HG03378 (cell line): ENCODE measurements at regions not wholly inside any gene's neighbourhood (a gene's known extent, or its start where the extent isn't known, plus 50 kb on each side); places are given as distances from the start of the nearest gene placed in this dataset.
"Not testable (repeated sequence)": the region's sequence is repeated elsewhere in the genome, so short reads cannot be mapped to it uniquely, and the experiment has no call there.

Source experiments
- ATAC-seq: cut with Tn5 transposase; IDR thresholded peaks from one replicate; pipeline ENCODE4 v1.9.1; 2021; ENCODE audit warnings: mild to moderate bottlenecking, moderate library complexity; ENCODE audit not compliant: unreplicated experiment

DNA sequence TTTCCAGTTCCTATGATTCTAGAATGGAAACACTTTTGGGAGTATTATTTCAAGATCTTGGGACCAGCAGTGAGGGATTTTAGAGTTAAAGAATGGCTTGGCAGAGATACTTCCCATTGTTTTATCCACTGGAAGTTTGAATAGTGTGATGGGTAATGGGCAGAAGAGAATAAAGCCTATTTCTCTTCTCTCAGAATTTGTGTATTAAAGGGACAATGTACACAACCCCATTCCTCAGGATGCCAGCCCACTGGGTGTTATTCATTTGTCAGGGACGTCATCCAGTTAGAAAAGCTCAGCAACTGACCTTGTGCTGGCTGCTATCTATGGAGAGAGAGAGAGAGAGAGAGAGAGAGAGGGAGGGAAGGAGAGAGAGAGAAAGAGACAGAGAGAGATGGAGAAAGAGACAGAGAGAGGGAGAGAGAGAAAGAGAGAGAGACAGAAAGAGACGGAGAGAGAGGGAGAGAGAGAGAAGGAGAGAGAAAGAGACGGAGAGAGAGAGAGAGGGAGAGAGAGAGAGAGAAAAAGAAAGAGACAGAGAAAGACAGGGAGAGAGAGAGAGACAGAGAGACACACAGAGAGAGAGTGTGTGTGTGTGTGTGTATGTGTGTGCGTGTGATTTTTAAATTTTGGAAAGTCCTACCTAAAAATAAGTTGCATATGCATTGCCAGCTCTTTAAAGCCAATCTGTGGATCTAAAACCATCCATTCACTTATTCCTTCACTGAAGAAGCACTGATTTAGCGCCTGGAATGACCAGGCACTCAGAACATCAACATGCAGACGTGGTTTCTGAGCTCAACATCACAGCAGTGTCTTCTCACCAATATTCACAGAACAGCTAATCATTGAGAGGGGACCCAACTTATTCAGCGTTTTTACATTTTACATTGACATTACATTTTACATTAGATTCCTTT is 388.8 kb downstream of the THBS2 start:
- ATAC-seq = no peak

GRCh38 chr6:168863467-168863866 is 390.2 kb downstream of the THBS2 start:
- no peak for ATAC-seq

GRCh38 chr6:168862346-168862980 is 391.2 kb downstream of the THBS2 start:
- ATAC-seq = no peak

GRCh38 chr6:168860987-168861386 is 392.7 kb downstream of the THBS2 start:
- no peak for ATAC-seq

GRCh38 chr6:168860341-168860740 is 393.3 kb downstream of the THBS2 start:
- no peak for ATAC-seq

DNA sequence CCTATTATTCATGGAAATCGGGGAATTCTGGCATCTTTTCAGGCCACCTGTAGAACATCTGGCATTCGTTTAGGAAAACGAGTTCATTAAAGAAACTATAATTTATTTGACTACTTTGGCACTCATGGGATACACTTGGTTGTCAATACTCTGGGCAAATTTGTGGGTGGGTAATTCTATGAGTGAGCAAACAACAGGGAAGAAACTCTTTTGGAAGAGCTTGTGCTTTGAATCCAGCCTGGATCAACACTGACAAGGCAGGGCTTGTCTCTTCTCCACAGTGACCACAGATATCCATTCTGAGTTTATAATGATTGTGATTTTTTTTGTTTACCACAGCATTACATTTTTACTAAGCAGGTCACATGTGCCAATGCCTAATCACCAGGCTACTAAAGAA is 394.7 kb downstream of the THBS2 start:
- ATAC-seq = no peak

GRCh38 chr6:168856914-168857313 is 396.7 kb downstream of the THBS2 start:
- ATAC-seq = no peak

- no peak for ATAC-seq
These were observed 401.2 kb downstream of the THBS2 start for GRCh38 chr6:168852376-168852884.

DNA sequence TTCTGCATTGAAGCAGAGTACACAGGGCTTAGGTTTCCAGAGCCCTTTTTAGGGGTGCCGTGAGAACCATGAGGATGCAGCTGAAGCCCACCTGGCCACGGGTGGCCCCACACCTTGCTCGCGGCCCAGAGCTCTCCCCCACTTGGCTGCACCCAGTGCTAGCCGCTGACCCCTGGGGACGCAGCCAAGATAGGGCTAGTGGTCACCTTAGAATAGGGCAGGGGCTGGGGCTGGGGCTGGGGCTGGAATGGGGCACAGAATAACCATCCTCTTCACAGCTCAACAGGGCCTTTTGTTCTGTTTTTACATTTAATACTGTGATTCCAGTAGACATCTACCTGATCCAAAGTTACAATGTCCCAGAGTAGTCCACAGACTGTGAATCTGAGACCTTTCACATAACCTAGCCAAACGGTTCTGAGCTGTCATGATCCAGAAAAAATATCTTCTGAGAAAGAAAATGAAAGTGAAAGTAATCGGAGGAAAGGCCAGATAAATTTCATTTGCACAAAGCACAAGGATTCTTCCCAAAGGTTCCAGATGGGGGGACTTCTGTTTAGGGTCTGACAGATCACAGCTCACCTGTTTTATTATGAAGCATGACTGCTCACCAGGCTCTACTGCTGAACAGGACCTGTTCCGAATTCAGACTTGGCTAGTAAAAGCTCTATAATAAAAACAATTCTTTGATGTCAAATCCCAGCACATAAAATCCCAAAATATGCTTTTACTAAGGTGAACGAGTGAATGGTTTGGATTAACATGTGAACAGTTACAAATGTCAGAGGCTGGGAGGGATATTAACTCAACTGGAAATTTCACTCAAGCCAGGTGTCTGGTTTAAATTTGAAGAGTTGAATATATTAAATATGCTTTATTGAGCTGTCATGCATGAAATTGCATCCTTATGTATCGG is 401.9 kb downstream of the THBS2 start:
- no peak for ATAC-seq

DNA sequence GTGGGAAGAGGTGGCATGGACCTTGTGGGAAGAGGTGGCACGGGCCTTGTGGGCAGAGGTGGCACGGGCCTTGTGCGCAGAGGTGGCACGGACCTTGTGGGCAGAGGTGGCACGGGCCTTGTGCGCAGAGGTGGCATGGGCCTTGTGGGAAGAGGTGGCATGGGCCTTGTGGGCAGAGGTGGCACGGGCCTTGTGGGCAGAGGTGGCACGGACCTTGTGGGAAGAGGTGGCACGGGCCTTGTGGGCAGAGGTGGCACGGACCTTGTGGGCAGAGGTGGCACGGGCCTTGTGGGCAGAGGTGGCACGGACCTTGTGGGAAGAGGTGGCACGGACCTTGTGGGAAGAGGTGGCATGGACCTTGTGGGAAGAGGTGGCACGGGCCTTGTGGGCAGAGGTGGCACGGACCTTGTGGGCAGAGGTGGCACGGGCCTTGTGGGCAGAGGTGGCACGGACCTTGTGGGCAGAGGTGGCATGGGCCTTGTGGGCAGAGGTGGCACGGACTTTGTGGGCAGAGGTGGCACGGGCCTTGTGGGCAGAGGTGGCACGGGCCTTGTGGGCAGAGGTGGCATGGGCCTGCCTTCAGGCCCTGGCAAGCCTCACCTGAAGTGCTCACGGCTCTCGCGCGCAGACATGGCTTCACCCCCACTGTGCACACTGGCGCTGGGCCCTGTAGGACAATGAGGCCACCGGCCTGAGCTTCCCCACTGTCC is 403.5 kb downstream of the THBS2 start:
- not testable (repeated sequence) for ATAC-seq

DNA sequence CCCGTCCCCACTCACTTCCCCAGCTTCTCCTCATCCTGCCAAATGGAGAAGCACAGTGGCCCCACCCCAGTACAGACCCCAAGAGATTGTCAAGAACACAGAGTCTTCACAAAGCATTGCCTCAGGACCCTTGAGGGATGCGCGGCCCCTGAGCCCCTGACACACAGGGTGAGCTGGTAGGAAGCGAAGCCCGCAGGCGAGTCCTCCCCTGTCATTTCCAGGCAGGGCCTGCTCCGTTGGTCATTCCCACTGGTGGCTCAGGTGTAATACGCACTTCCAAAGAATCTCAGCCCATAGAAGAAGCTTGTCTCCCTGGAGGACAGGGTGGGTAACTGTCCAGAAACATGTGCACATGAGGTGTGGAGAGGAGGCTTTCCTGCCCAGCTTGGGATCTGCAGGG is 404.2 kb downstream of the THBS2 start:
- ATAC-seq = no peak

- no peak for ATAC-seq
These were observed 404.8 kb downstream of the THBS2 start for GRCh38 chr6:168848797-168849196.

DNA sequence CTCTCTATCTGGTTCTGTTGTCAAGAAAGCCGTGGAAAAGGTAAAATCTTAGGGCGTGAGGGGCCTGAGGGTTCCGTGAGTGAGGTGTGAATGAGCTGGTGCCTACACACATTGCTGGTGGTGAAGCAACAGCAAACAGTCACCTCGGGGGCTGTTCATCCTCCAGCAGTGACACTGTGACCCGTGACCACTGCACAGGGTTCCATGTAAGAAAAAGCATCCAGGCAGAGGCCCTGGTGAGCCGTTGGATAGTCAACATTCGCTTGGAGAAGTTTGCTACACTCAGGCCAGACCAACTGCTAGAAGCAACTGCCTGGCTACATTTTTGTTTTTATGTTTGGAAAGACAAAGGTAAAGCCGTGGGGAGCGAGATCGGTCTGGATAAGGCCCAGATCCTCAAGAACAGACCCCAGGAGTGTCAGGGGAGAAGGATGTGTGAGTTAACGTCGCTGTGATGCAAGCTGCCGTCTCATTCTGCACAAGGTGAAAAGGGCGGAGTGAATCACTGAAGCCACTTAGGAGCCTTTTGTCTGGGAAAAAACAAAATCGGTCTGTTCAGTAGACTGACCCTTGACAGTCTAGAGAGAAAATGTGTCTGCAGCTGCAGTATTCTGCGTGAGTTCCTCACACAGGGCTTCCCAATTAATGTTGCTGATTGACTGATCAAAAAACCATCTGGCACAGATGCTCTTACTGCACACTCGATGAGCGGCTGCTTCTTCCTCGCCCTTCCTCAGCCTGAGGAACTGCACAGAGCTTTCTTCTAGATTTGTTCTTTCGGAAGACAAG is 404.0 kb downstream of the SMOC2 start:
- no peak for ATAC-seq

- ATAC-seq = not testable (repeated sequence)
These were observed 401.7 kb downstream of the SMOC2 start for GRCh38 chr6:168842632-168843212.

DNA sequence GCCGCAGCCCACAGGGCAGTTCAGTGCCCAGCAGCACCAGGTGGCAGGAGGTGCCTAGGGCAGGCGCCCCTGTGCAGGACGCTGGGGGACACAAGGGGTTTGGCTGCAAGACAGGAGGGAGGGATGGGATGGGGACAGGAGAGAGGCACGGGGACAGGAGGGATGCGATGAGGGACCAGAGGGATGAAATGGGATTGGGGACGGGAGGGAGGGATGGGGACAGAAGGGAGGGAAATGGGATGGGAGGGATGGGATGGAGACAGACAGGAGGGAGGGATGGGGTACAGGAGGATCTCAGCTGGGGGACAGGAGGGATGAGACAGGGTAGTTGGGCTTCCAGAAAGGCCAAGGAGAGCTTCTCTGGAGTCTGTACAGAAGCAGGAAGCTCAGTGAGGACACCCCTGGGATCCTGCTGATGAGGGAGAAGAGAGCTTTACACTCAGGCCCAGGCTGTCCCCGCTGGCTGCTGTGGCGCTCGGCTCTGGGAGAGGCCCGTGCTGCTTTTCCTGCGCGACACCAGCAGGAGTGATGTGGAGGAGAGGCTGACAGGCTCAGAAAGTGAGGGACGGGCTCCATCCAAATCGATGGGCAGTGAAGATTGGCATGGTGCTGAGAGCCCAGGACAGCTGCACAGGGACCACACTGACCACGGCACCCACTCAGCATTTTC is 400.8 kb downstream of the SMOC2 start:
- no peak for ATAC-seq

- ATAC-seq = not testable (repeated sequence)
These were observed 399.9 kb downstream of the SMOC2 start for GRCh38 chr6:168840932-168841331.

DNA sequence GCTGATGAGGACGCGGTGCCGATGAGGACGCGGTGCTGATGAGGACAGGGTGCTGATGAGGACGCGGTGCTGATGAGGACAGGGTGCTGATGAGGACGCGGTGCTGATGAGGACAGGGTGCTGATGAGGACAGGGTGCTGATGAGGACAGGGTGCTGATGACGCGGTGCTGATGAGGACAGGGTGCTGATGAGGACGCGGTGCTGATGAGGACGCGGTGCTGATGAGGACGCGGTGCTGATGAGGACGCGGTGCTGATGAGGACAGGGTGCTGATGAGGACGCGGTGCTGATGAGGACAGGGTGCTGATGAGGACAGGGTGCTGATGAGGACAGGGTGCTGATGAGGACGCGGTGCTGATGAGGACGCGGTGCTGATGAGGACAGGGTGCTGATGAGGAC is 399.3 kb downstream of the SMOC2 start:
- ATAC-seq = not testable (repeated sequence)

DNA sequence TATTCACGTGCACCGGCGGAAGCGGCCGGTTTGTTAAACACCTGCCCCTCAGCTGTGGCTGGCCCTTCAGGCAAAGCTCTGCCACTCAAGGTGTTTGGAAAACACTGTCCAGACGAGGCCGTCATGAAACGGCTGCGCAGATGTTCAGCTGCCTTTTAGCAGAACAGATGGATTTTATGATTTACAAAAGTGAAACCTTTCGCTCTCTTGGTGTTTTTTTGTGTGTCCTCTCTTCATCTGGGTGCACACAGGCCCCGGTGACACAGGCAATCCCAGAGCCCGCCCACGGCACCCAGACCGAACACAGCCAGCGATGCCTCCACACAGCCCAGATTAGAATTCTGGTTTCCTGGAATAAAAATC is 397.0 kb downstream of the SMOC2 start:
- ATAC-seq = no peak
